ENCODE measurements at regions not wholly inside any gene's neighbourhood (a gene's known extent, or its start where the extent isn't known, plus 50 kb on each side); places are given as distances from the start of the nearest gene placed in this dataset.

- DNase-seq (ENCODE audit: low spot score): no peak
Measured at GRCh38 chr10:47104786-47105385, 193.7 kb downstream of the PTPN20 start.

GRCh38 chr10:47107007-47107747 is 192.8 kb upstream of the GDF10 start:
- DNase-seq (ENCODE audit: low spot score): no peak

GRCh38 chr10:47109906-47110305 is 190.1 kb upstream of the GDF10 start:
- no peak for DNase-seq (ENCODE audit: low spot score)

GRCh38 chr10:47111329-47111862 is 188.6 kb upstream of the GDF10 start:
- DNase-seq (ENCODE audit: low spot score): no peak

GRCh38 chr10:47112612-47113011 is 187.4 kb upstream of the GDF10 start:
- DNase-seq (ENCODE audit: low spot score): no peak

GRCh38 chr10:47113907-47114500 is 186.0 kb upstream of the GDF10 start:
- DNase-seq (ENCODE audit: low spot score): no peak

GRCh38 chr10:47114680-47115186 is 185.3 kb upstream of the GDF10 start:
- DNase-seq (ENCODE audit: low spot score): no peak

- DNase-seq (ENCODE audit: low spot score): no peak
Measured at GRCh38 chr10:47115322-47115721, 184.7 kb upstream of the GDF10 start.

GRCh38 chr10:47116445-47116844 is 183.6 kb upstream of the GDF10 start:
- no peak for DNase-seq (ENCODE audit: low spot score)

GRCh38 chr10:47118326-47118725 is 181.7 kb upstream of the GDF10 start:
- DNase-seq (ENCODE audit: low spot score): no peak

- DNase-seq (ENCODE audit: low spot score): no peak
Measured at GRCh38 chr10:47121336-47121735, 178.7 kb upstream of the GDF10 start.

- DNase-seq (ENCODE audit: low spot score): no peak
Measured at GRCh38 chr10:47123716-47124288, 176.2 kb upstream of the GDF10 start.

GRCh38 chr10:47127188-47127785 is 172.7 kb upstream of the GDF10 start:
- DNase-seq (ENCODE audit: low spot score): no peak

GRCh38 chr10:47130491-47130890 is 169.5 kb upstream of the GDF10 start:
- DNase-seq (ENCODE audit: low spot score): no peak

- no peak for DNase-seq (ENCODE audit: low spot score)
Measured at GRCh38 chr10:47133871-47134570, 166.0 kb upstream of the GDF10 start.

GRCh38 chr10:47136866-47137265 is 163.1 kb upstream of the GDF10 start:
- DNase-seq (ENCODE audit: low spot score): no peak

GRCh38 chr10:47137311-47137851 is 162.6 kb upstream of the GDF10 start:
- DNase-seq (ENCODE audit: low spot score): no peak

GRCh38 chr10:47139121-47139520 is 160.9 kb upstream of the GDF10 start:
- no peak for DNase-seq (ENCODE audit: low spot score)

GRCh38 chr10:47140761-47141348 is 159.1 kb upstream of the GDF10 start:
- no peak for DNase-seq (ENCODE audit: low spot score)

GRCh38 chr10:47141349-47141748 is 158.6 kb upstream of the GDF10 start:
- no peak for DNase-seq (ENCODE audit: low spot score)

- DNase-seq (ENCODE audit: low spot score): no peak
Measured at GRCh38 chr10:47143072-47143471, 156.9 kb upstream of the GDF10 start.
